ENCODE measurements at regions not wholly inside any gene's neighbourhood (a gene's known extent, or its start where the extent isn't known, plus 50 kb on each side); places are given as distances from the start of the nearest gene placed in this dataset.

DNA sequence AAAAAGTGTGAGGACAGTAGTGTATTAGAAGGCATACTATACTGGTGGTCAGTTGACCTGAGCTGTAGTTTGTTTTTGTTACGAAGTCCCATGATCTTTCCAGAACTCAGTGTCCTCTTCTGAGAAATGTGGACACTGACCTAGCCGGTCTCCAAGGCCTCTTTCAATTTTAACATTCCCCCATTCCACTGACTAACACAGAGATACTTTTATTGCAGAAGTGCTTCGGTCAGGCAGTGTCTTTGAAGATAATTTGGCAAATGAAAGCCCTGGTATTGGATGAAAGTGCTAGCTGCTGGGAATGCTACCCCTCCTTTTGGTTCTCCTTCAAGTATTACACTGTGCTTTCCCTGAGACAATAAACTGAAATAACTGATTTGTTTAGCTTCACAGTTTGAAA is 89.4 kb downstream of the LMO4 start:
- Histone ChIP-seq H3K4me2 (ENCODE audit: low read length) (no peak overlapping the region), H4K20me1 (ENCODE audit: insufficient read depth, low read length) (no peaks in the 10 kb centered on the region), H3K4me3 (ENCODE audit: insufficient read depth, low read depth, low read length) (no peak overlapping the region), H3K79me2 (ENCODE audit: insufficient read depth, low read length) (no peaks in the 10 kb centered on the region), H3K27ac (ENCODE audit: low read depth, low read length) (no peak overlapping the region), H3K27me3 (ENCODE audit: insufficient read depth, low read length) (no peaks in the 10 kb centered on the region), H2AFZ (ENCODE audit: low read depth, low read length) (no peak overlapping the region), H3K9ac (ENCODE audit: low read length) (no peak overlapping the region), H3K36me3 (ENCODE audit: insufficient read depth, low read length) (no peaks in the 10 kb centered on the region), H3K4me1 (ENCODE audit: insufficient read depth, low read length) (no peaks in the 10 kb centered on the region), H3K9me3 (ENCODE audit: insufficient read depth, low read depth, low read length) (no peaks in the 10 kb centered on the region)
- Mint-ChIP-seq H3K4me1 (ENCODE audit: low read depth, unreplicated experiment) (no peaks in the 10 kb centered on the region), H3K27ac (ENCODE audit: unreplicated experiment) (no peak overlapping the region), H3K27me3 (ENCODE audit: low read depth, unreplicated experiment) (no peaks in the 10 kb centered on the region), H3K4me3 (ENCODE audit: unreplicated experiment) (no peak overlapping the region), H3K36me3 (ENCODE audit: low read depth, unreplicated experiment) (no peaks in the 10 kb centered on the region), H3K9me3 (ENCODE audit: unreplicated experiment) (peaks cover 3% of the 10 kb centered on the region)
- DNase-seq (ENCODE audit: low read depth) = no peak
- FAIRE-seq = no peak
- TF ChIP-seq, protein P1, sequence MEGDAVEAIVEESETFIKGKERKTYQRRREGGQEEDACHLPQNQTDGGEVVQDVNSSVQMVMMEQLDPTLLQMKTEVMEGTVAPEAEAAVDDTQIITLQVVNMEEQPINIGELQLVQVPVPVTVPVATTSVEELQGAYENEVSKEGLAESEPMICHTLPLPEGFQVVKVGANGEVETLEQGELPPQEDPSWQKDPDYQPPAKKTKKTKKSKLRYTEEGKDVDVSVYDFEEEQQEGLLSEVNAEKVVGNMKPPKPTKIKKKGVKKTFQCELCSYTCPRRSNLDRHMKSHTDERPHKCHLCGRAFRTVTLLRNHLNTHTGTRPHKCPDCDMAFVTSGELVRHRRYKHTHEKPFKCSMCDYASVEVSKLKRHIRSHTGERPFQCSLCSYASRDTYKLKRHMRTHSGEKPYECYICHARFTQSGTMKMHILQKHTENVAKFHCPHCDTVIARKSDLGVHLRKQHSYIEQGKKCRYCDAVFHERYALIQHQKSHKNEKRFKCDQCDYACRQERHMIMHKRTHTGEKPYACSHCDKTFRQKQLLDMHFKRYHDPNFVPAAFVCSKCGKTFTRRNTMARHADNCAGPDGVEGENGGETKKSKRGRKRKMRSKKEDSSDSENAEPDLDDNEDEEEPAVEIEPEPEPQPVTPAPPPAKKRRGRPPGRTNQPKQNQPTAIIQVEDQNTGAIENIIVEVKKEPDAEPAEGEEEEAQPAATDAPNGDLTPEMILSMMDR (IDR thresholded peaks at IDR 0.05; ENCODE audit: insufficient read depth, low read depth, low read length) = no peak
- TF ChIP-seq EZH2 (IDR thresholded peaks at IDR 0.05; ENCODE audit: insufficient read depth, low read length) = no peak

DNA sequence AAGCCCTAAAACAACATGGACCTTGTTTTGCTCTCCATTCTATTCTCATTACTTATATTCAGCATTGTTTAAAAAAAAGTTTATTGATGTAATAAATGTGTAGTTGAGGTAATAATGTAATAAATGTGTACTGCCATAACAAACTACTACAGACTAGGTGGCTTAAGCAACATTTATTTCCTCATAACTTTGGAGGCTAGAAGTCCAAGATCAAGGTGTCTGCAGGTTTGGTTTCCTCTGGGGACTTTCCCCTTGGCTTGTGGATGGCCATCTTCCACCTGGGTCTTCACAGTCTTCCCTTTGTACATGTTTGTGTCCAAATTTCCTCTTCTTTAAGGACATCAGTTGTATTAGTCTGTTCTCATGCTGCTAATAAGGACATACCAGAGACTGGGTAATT is 93.1 kb downstream of the LMO4 start:
- FAIRE-seq = no peak

DNA sequence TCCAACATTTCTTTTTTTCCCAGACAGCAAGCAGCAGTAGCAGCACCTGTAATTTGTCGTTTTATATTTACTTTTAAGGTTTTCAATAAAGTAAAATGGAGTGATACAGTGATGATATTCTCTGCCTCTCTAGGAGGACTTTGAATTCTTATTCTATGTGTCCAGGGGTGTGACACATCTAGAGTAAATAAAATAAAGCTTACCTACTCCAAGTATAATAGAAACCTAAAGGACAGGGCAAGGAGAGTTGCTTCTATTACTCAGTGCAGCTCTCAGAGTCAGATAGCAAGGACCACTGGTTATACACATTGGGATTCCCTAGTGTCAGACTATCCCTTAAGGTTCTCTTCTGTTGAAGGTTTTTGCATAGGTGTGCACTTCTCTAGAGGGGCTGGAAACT is 95.9 kb downstream of the LMO4 start:
- FAIRE-seq (no peak), DNase-seq (ENCODE audit: low read depth) (no peak)
- H3K4me1 Mint-ChIP-seq (ENCODE audit: low read depth, unreplicated experiment) = peaks cover 14% of the 10 kb centered on the region
- no peak overlapping the region for H3K4me3 Mint-ChIP-seq (ENCODE audit: unreplicated experiment)
- Histone ChIP-seq H2AFZ (ENCODE audit: low read depth, low read length) (no peak overlapping the region), H3K79me2 (ENCODE audit: insufficient read depth, low read length) (no peaks in the 10 kb centered on the region), H3K9me3 (ENCODE audit: insufficient read depth, low read depth, low read length) (no peaks in the 10 kb centered on the region), H3K36me3 (ENCODE audit: insufficient read depth, low read length) (no peaks in the 10 kb centered on the region), H3K27ac (ENCODE audit: low read depth, low read length) (no peak overlapping the region), H3K9ac (ENCODE audit: low read length) (no peak overlapping the region), H3K4me3 (ENCODE audit: insufficient read depth, low read depth, low read length) (no peak overlapping the region), H4K20me1 (ENCODE audit: insufficient read depth, low read length) (no peaks in the 10 kb centered on the region), H3K4me2 (ENCODE audit: low read length) (no peak overlapping the region), H3K27me3 (ENCODE audit: insufficient read depth, low read length) (no peaks in the 10 kb centered on the region), H3K4me1 (ENCODE audit: insufficient read depth, low read length) (no peaks in the 10 kb centered on the region)
- TF ChIP-seq EZH2 (IDR thresholded peaks at IDR 0.05; ENCODE audit: insufficient read depth, low read length) = no peak
- TF ChIP-seq, protein P1 (IDR thresholded peaks at IDR 0.05; ENCODE audit: insufficient read depth, low read depth, low read length) = no peak
- no peaks in the 10 kb centered on the region for H3K9me3 Mint-ChIP-seq (ENCODE audit: unreplicated experiment)
- H3K27ac Mint-ChIP-seq (ENCODE audit: unreplicated experiment) = no peak overlapping the region
- no peaks in the 10 kb centered on the region for H3K27me3 Mint-ChIP-seq (ENCODE audit: low read depth, unreplicated experiment)
- H3K36me3 Mint-ChIP-seq (ENCODE audit: low read depth, unreplicated experiment) = no peaks in the 10 kb centered on the region

More for the DNA sequence above, 93.1 kb downstream of the LMO4 start:
- H3K27me3 Mint-ChIP-seq (ENCODE audit: low read depth, unreplicated experiment) = no peaks in the 10 kb centered on the region
- no peaks in the 10 kb centered on the region for H4K20me1 ChIP-seq (ENCODE audit: insufficient read depth, low read length)
- no peaks in the 10 kb centered on the region for H3K9me3 ChIP-seq (ENCODE audit: insufficient read depth, low read depth, low read length)
- H3K27ac Mint-ChIP-seq (ENCODE audit: unreplicated experiment) = no peak overlapping the region
- TF ChIP-seq, protein P1 (IDR thresholded peaks at IDR 0.05; ENCODE audit: insufficient read depth, low read depth, low read length) = no peak
- no peak for TF ChIP-seq EZH2 (IDR thresholded peaks at IDR 0.05; ENCODE audit: insufficient read depth, low read length)
- no peak overlapping the region for H2AFZ ChIP-seq (ENCODE audit: low read depth, low read length)
- H3K4me3 Mint-ChIP-seq (ENCODE audit: unreplicated experiment) = no peak overlapping the region
- no peak overlapping the region for H3K9ac ChIP-seq (ENCODE audit: low read length)
- H3K36me3 ChIP-seq (ENCODE audit: insufficient read depth, low read length) = no peaks in the 10 kb centered on the region
- DNase-seq (ENCODE audit: low read depth) = no peak
- no peaks in the 10 kb centered on the region for H3K36me3 Mint-ChIP-seq (ENCODE audit: low read depth, unreplicated experiment)
- H3K4me1 Mint-ChIP-seq (ENCODE audit: low read depth, unreplicated experiment) = peaks cover 2% of the 10 kb centered on the region
- no peaks in the 10 kb centered on the region for H3K4me1 ChIP-seq (ENCODE audit: insufficient read depth, low read length)
- no peak overlapping the region for H3K4me3 ChIP-seq (ENCODE audit: insufficient read depth, low read depth, low read length)
- H3K79me2 ChIP-seq (ENCODE audit: insufficient read depth, low read length) = no peaks in the 10 kb centered on the region
- H3K4me2 ChIP-seq (ENCODE audit: low read length) = no peak overlapping the region
- no peak overlapping the region for H3K27ac ChIP-seq (ENCODE audit: low read depth, low read length)
- H3K27me3 ChIP-seq (ENCODE audit: insufficient read depth, low read length) = no peaks in the 10 kb centered on the region
- no peaks in the 10 kb centered on the region for H3K9me3 Mint-ChIP-seq (ENCODE audit: unreplicated experiment)
